ENCODE measurements at regions not wholly inside any gene's neighbourhood (a gene's known extent, or its start where the extent isn't known, plus 50 kb on each side); places are given as distances from the start of the nearest gene placed in this dataset.

- WGBS, 2 donors, result 85 to 90% methylated on average over 11 of the region's 11 CpGs
- H3K4me1 ChIP-seq, result no peaks in the 10 kb centered on the region
- H3K9me3 ChIP-seq, result no peaks in the 10 kb centered on the region
- DNase-seq, result no peak
- H3K27me3 ChIP-seq, result no peaks in the 10 kb centered on the region
- no peaks in the 10 kb centered on the region for H3K36me3 ChIP-seq
- intact Hi-C loops (cut with DNase I), result no loop called here
- H3K4me3 ChIP-seq (replicated peaks in 1 of 3), result no peak overlapping the region
- TF ChIP-seq POLR2A (IDR thresholded peaks at IDR 0.05), result no peak
- TF ChIP-seq, protein P1, sequence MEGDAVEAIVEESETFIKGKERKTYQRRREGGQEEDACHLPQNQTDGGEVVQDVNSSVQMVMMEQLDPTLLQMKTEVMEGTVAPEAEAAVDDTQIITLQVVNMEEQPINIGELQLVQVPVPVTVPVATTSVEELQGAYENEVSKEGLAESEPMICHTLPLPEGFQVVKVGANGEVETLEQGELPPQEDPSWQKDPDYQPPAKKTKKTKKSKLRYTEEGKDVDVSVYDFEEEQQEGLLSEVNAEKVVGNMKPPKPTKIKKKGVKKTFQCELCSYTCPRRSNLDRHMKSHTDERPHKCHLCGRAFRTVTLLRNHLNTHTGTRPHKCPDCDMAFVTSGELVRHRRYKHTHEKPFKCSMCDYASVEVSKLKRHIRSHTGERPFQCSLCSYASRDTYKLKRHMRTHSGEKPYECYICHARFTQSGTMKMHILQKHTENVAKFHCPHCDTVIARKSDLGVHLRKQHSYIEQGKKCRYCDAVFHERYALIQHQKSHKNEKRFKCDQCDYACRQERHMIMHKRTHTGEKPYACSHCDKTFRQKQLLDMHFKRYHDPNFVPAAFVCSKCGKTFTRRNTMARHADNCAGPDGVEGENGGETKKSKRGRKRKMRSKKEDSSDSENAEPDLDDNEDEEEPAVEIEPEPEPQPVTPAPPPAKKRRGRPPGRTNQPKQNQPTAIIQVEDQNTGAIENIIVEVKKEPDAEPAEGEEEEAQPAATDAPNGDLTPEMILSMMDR (IDR thresholded peaks at IDR 0.05), result no peak
- H3K27ac ChIP-seq, result no peak overlapping the region
Measured at GRCh38 chr6:105850261-105851112, 235.6 kb upstream of the PRDM1 start.

DNA sequence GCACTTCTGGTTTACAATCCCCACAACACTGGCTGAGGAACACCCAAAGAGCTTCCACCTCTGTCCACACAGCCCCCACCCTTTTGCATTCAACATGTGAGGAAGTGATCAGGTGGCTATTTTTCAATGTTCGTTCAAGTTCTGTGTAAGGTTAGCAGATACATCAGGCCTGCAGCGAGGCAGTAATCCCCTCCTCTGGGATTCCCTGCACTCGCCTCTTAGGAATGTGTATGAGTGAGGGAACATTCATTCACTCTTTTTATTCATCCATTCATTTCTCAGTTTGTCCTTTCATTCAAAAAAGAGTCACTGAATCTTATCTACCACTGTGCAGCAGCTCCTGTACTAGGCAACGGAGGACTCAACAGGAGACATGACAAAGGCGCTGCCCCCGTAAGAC, 236.4 kb upstream of the PRDM1 start:
- TF ChIP-seq, protein P1 (IDR thresholded peaks at IDR 0.05), result no peak
- no peak for TF ChIP-seq POLR2A (IDR thresholded peaks at IDR 0.05)
- WGBS, 2 donors, result 93 to 95% methylated on average over 6 of the region's 6 CpGs
- intact Hi-C loops (cut with DNase I), result no loop called here
- H3K9me3 ChIP-seq, result no peaks in the 10 kb centered on the region
- no peaks in the 10 kb centered on the region for H3K36me3 ChIP-seq
- H3K27ac ChIP-seq, result no peak overlapping the region
- H3K4me1 ChIP-seq, result no peaks in the 10 kb centered on the region
- DNase-seq, result no peak
- H3K27me3 ChIP-seq, result no peaks in the 10 kb centered on the region
- H3K4me3 ChIP-seq (replicated peaks in 1 of 3), result no peak overlapping the region

DNA sequence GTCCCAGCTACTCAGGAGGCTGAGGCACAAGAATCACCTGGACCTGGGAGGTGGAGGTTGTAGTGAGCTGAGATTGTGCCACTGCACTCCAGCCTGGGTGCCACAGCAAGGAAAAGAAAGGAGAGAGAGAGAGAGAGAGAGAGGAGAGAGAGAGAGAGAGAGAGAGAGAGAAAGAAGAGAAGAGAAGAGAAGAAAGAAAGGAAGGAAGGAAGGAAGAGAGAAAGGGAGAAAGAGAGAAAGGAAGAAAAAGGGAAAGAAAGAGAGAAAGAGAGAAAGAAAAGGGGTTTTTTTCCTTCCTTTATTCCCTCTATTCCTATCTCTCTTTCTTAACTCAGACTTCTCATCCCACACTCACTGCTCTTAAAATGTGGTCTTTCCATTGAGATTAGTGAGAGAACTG, 238.7 kb upstream of the PRDM1 start:
- H3K36me3 ChIP-seq, result no peaks in the 10 kb centered on the region

DNA sequence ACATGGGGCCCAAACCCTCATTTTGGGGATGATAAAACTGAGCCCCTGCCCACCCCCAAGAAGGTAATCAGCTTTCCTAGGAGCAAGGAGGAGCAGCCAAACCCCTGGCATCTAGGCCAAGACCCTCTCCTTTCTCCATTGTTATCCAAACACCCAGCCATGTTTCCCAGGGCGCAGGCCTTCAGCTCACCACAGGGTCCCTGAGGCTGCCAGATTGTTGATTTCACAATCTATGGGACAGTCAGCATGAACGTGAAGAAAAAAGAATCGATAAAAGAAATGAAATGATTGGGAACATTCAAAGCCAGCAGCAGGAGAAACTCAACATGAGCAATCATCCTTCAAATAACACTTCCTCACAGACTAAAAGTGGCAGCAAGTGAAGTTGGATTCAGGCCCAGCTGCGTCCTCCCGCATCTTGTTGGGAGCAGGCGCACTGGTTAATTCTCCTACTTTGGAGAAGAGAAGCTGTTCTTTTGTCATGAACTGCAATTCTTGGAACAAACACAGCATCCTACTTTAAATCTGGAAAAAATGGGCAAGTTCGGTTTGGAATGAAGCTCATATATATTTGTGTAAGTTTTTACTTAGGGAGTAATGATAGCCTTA, 241.8 kb upstream of the PRDM1 start:
- no peaks in the 10 kb centered on the region for H3K27me3 ChIP-seq
- TF ChIP-seq, protein P1 (IDR thresholded peaks at IDR 0.05), result no peak
- no peak for TF ChIP-seq POLR2A (IDR thresholded peaks at IDR 0.05)
- H3K27ac ChIP-seq, result no peak overlapping the region
- H3K4me3 ChIP-seq (replicated peaks in 1 of 3), result no peak overlapping the region
- H3K36me3 ChIP-seq, result no peaks in the 10 kb centered on the region
- no peaks in the 10 kb centered on the region for H3K9me3 ChIP-seq
- no peaks in the 10 kb centered on the region for H3K4me1 ChIP-seq
- DNase-seq, result peak; percentile 18 to 22
- intact Hi-C loops (cut with DNase I), result no loop called here
- 49 to 61% methylated on average over 7 of the region's 7 CpGs for WGBS, 2 donors

More for the DNA sequence above, 238.7 kb upstream of the PRDM1 start:
- H3K4me3 ChIP-seq (replicated peaks in 1 of 3), result no peak overlapping the region
- intact Hi-C loops (cut with DNase I), result no loop called here
- no peak for DNase-seq
- no peaks in the 10 kb centered on the region for H3K4me1 ChIP-seq
- no peaks in the 10 kb centered on the region for H3K27me3 ChIP-seq
- no peak overlapping the region for H3K27ac ChIP-seq
- H3K9me3 ChIP-seq, result no peaks in the 10 kb centered on the region
- TF ChIP-seq, protein P1 (IDR thresholded peaks at IDR 0.05), result no peak
- TF ChIP-seq POLR2A (IDR thresholded peaks at IDR 0.05), result no peak

GRCh38 chr6:105839266-105839665, 246.9 kb upstream of the PRDM1 start:
- no peaks in the 10 kb centered on the region for H3K36me3 ChIP-seq
- no peak overlapping the region for H3K27ac ChIP-seq
- no peak overlapping the region for H3K4me3 ChIP-seq (replicated peaks in 1 of 3)
- TF ChIP-seq, protein P1 (IDR thresholded peaks at IDR 0.05), result no peak
- no peak for TF ChIP-seq POLR2A (IDR thresholded peaks at IDR 0.05)
- intact Hi-C loops (cut with DNase I), result no loop called here
- no peaks in the 10 kb centered on the region for H3K9me3 ChIP-seq
- H3K27me3 ChIP-seq, result no peaks in the 10 kb centered on the region
- no peak for DNase-seq
- no peaks in the 10 kb centered on the region for H3K4me1 ChIP-seq

Data from thyroid gland (tissue), 4 donors.